Adipocyte (in vitro differentiated cells): ENCODE measurements at regions not wholly inside any gene's neighbourhood (a gene's known extent, or its start where the extent isn't known, plus 50 kb on each side); places are given as distances from the start of the nearest gene placed in this dataset.

Experiments
- DNase-seq: peaks from one replicate; pipeline ENCODE4 v3.0.0-alpha.2; 2015; ENCODE audit warnings: low read depth
- H3K27me3 ChIP-seq: replicated peaks from 2 replicates; pipeline ENCODE4 v1.7.0; 2013; ENCODE audit warnings: mild to moderate bottlenecking, low read length, moderate library complexity; ENCODE audit not compliant: control insufficient read depth, insufficient read depth
- H3K36me3 ChIP-seq: 2 replicates; pipeline ENCODE4 v1.7.0; 2013; ENCODE audit warnings: low read length, mild to moderate bottlenecking, moderate library complexity; ENCODE audit not compliant: control insufficient read depth, insufficient read depth, severe bottlenecking
- H3K4me1 ChIP-seq: 2 replicates; pipeline ENCODE4 v1.7.0; 2013; ENCODE audit warnings: mild to moderate bottlenecking, low read length, moderate library complexity; ENCODE audit not compliant: control insufficient read depth, insufficient read depth
- H3K4me3 ChIP-seq: 2 replicates; pipeline ENCODE4 v1.7.0; 2013; ENCODE audit warnings: mild to moderate bottlenecking, low read length, moderate library complexity
- H3K9ac ChIP-seq: 2 replicates; pipeline ENCODE4 v1.7.0; 2013; ENCODE audit warnings: mild to moderate bottlenecking, low read length, moderate library complexity
- H3K9me3 ChIP-seq: 2 replicates; pipeline ENCODE4 v1.7.0; 2013; ENCODE audit warnings: mild to moderate bottlenecking, low read length, moderate library complexity; ENCODE audit not compliant: control insufficient read depth

GRCh38 chr2:5995832-5996231, 303.6 kb downstream of the SOX11 start:
- DNase-seq: no peak
- Histone ChIP-seq H3K9ac (no peak overlapping the region), H3K27me3 (no peaks in the 10 kb centered on the region), H3K9me3 (no peaks in the 10 kb centered on the region), H3K4me1 (no peaks in the 10 kb centered on the region), H3K4me3 (no peak overlapping the region), H3K36me3 (no peaks in the 10 kb centered on the region)

GRCh38 chr2:6008186-6008585, 316.0 kb downstream of the SOX11 start:
- Histone ChIP-seq H3K4me3 (no peak overlapping the region), H3K4me1 (no peaks in the 10 kb centered on the region), H3K36me3 (no peaks in the 10 kb centered on the region), H3K27me3 (no peaks in the 10 kb centered on the region), H3K9ac (no peak overlapping the region), H3K9me3 (no peaks in the 10 kb centered on the region)
- no peak for DNase-seq

- H3K9me3 ChIP-seq: no peaks in the 10 kb centered on the region
- no peak overlapping the region for H3K9ac ChIP-seq
- H3K4me3 ChIP-seq: no peak overlapping the region
- no peaks in the 10 kb centered on the region for H3K4me1 ChIP-seq
- no peaks in the 10 kb centered on the region for H3K27me3 ChIP-seq
- H3K36me3 ChIP-seq: no peaks in the 10 kb centered on the region
- DNase-seq: peak; percentile 39
These were observed 316.5 kb downstream of the SOX11 start for GRCh38 chr2:6008726-6009125.

GRCh38 chr2:6010163-6010562, 318.0 kb downstream of the SOX11 start:
- Histone ChIP-seq H3K4me1 (no peaks in the 10 kb centered on the region), H3K9ac (no peak overlapping the region), H3K36me3 (no peaks in the 10 kb centered on the region), H3K27me3 (no peaks in the 10 kb centered on the region), H3K9me3 (no peaks in the 10 kb centered on the region), H3K4me3 (no peak overlapping the region)
- DNase-seq: no peak

- H3K9me3 ChIP-seq: no peaks in the 10 kb centered on the region
- no peaks in the 10 kb centered on the region for H3K27me3 ChIP-seq
- no peak overlapping the region for H3K4me3 ChIP-seq
- no peak overlapping the region for H3K9ac ChIP-seq
- no peaks in the 10 kb centered on the region for H3K36me3 ChIP-seq
- H3K4me1 ChIP-seq: no peaks in the 10 kb centered on the region
- peak; percentile 59 for DNase-seq
These were observed 319.7 kb downstream of the SOX11 start for GRCh38 chr2:6011921-6012320.

GRCh38 chr2:6017736-6018286, 325.6 kb downstream of the SOX11 start:
- H3K36me3 ChIP-seq: no peaks in the 10 kb centered on the region
- no peaks in the 10 kb centered on the region for H3K4me1 ChIP-seq
- H3K9me3 ChIP-seq: no peaks in the 10 kb centered on the region
- no peak overlapping the region for H3K9ac ChIP-seq
- H3K27me3 ChIP-seq: no peaks in the 10 kb centered on the region
- H3K4me3 ChIP-seq: no peak overlapping the region
- no peak for DNase-seq

GRCh38 chr2:6024229-6024628, 332.0 kb downstream of the SOX11 start:
- Histone ChIP-seq H3K9ac (no peak overlapping the region), H3K27me3 (no peaks in the 10 kb centered on the region), H3K4me1 (no peaks in the 10 kb centered on the region), H3K9me3 (no peaks in the 10 kb centered on the region), H3K4me3 (no peak overlapping the region), H3K36me3 (no peaks in the 10 kb centered on the region)
- no peak for DNase-seq

GRCh38 chr2:6024784-6025183, 332.6 kb downstream of the SOX11 start:
- Histone ChIP-seq H3K27me3 (no peaks in the 10 kb centered on the region), H3K9ac (no peak overlapping the region), H3K4me3 (no peak overlapping the region), H3K36me3 (no peaks in the 10 kb centered on the region), H3K4me1 (no peaks in the 10 kb centered on the region), H3K9me3 (no peaks in the 10 kb centered on the region)
- DNase-seq: no peak

GRCh38 chr2:6025391-6025790, 333.2 kb downstream of the SOX11 start:
- Histone ChIP-seq H3K9ac (no peak overlapping the region), H3K27me3 (no peaks in the 10 kb centered on the region), H3K4me3 (no peak overlapping the region), H3K9me3 (no peaks in the 10 kb centered on the region), H3K4me1 (no peaks in the 10 kb centered on the region), H3K36me3 (no peaks in the 10 kb centered on the region)
- DNase-seq: no peak

- Histone ChIP-seq H3K27me3 (no peaks in the 10 kb centered on the region), H3K9ac (no peak overlapping the region), H3K36me3 (no peaks in the 10 kb centered on the region), H3K9me3 (no peaks in the 10 kb centered on the region), H3K4me1 (no peaks in the 10 kb centered on the region), H3K4me3 (no peak overlapping the region)
- DNase-seq: no peak
These were observed 334.9 kb downstream of the SOX11 start for GRCh38 chr2:6027066-6027465.

- H3K4me3 ChIP-seq: no peak overlapping the region
- no peak for DNase-seq
- no peaks in the 10 kb centered on the region for H3K4me1 ChIP-seq
- H3K9me3 ChIP-seq: no peaks in the 10 kb centered on the region
- H3K27me3 ChIP-seq: no peaks in the 10 kb centered on the region
- no peak overlapping the region for H3K9ac ChIP-seq
- H3K36me3 ChIP-seq: no peaks in the 10 kb centered on the region
These were observed 339.1 kb downstream of the SOX11 start for GRCh38 chr2:6031200-6031867.

- Histone ChIP-seq H3K9me3 (no peaks in the 10 kb centered on the region), H3K36me3 (no peaks in the 10 kb centered on the region), H3K4me1 (no peaks in the 10 kb centered on the region), H3K4me3 (no peak overlapping the region), H3K27me3 (no peaks in the 10 kb centered on the region), H3K9ac (no peak overlapping the region)
- no peak for DNase-seq
These were observed 344.0 kb downstream of the SOX11 start for GRCh38 chr2:6036211-6036610.
